ACHN (cell line): ENCODE measurements at regions not wholly inside any gene's neighbourhood (a gene's known extent, or its start where the extent isn't known, plus 50 kb on each side); places are given as distances from the start of the nearest gene placed in this dataset.

Experiments
- DNase-seq: peaks from one replicate; pipeline ENCODE4 v3.0.0-alpha.2; 2015
- in situ Hi-C: cut with HindIII; loops from 2 replicates; pipeline ENCODE4 v1.10.0; 2017; ENCODE audit warnings: low sequenced_read_pairs, low pct_ligation_motif_present, low pct_unique_long_range_greater_than_20kb

DNA sequence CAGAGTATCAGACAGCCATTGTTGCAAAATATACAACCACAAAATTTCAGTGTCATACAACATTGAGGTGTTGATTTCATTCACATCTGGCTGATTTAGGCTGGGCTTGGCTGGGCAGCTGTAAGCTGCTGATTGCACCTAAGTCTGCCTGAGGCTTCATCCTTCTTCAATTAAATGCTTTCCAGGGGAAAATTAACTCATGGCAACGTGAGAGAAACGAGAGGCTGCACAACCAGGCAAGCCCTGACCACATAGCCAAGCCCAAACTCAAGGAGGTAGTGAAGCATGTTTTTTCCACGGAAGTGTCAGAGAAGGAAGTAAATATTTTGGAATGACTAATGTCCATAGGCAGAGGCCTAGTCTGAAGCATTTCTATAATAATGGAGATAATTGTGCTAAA, 273.8 kb upstream of the ZC3H12C start:
- no peak for DNase-seq
- in situ Hi-C loops: no loop called here

DNA sequence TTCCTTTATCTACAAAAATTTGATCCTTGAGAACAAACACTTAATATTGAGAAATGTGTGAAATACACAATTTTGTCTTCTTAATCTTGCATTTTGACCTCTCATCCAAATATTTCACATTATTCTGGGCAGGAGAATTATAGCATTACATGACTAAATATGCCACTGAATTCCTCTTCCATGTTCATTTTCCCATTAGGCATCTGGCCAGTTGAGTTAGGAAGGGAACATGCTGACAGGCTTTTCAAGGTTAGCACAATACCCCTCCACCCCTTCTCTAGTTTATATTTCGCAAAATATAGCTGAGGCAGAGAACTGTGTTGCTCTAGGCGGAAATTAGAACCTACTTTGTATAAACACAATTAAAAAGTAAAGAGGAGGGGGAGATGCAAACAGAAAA, 271.7 kb upstream of the ZC3H12C start:
- in situ Hi-C loops: no loop called here
- no peak for DNase-seq

DNA sequence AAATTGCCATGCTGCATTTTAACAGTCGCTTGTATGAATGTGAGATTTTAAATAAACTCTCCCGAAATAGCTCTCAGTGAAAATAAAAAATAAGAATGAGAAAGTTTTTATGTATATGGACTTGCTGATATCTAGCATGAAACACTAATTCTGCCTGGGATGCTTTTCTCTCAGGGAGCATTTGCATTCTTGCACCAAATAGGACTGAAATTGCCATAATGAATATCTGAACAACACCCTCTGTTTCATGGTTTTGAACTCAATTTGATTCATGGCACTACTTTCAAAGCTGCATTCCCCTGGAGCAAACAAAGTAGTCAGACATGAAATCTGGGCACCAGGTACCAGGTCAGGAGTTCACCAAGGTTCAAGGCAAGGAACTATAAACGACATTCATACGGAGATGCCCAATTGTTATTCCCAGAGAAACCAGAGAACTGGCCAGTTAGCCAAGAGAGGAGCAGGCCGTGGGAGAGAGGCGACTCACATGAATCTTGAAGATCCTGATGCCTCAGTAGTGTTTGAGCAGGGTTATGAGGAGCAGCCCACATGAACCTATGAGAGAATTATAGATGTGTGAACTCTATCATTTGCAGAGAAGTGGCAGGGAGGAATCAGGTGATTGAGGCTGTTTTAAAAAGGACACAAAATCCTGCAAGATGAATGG, 270.6 kb upstream of the ZC3H12C start:
- DNase-seq: no peak
- in situ Hi-C loops: no loop called here

DNA sequence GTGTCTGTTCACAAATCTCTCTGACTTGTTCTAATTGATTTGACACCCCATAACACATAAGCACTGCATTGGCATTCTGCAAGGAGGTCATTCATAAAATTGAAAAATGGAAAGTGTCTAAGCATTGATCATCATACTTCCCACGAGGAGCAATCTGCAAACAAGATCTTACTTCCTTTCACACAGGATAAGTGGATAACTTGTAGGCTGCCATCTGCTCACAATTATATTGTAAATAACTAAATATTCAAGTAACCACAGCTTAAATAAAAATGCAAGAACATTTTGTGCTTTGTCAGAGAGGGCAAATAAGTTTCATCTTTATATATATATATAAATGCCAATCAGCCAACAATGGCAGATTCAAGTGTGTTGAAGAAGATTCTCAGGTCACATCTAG, 264.8 kb upstream of the ZC3H12C start:
- in situ Hi-C loops: no loop called here
- no peak for DNase-seq

DNA sequence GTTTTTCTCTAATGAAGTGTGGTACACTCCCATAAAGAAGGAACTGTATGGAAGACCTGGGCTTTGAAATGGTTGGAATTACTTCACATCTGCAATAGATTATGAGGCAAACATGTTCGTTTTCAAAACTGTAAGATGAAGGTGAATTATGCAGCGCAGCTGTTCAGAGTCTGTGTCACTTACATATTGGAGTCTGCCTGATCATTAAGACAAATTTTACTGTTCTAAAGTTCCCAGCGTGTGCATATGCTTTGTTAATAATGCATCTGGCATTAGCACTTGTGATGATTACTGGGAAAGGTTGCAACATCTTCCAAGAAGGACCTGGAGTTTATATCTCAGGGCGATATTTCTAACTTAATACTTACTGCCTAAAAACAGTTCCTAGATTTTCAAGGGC, 255.2 kb upstream of the ZC3H12C start:
- in situ Hi-C loops: no loop called here
- no peak for DNase-seq

DNA sequence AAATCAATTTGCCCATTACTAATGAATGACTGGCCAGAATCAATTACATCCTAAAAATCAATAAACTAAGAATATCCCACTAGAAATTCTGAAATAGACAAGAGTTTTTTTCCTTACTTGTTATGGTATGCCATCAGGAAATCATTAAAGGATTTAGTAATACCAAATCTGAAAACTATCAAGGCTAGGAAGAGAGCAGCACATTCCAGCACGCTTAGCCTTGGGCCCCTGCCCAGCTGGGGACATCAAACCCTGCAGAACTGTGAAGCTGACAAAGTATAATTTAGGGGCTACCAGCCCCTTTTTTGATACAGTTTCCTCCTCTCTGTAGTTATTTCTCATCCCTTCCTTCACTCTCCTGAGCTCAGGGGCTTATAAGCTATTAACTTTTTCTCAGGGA, 247.8 kb upstream of the ZC3H12C start:
- in situ Hi-C loops: no loop called here
- DNase-seq: no peak

DNA sequence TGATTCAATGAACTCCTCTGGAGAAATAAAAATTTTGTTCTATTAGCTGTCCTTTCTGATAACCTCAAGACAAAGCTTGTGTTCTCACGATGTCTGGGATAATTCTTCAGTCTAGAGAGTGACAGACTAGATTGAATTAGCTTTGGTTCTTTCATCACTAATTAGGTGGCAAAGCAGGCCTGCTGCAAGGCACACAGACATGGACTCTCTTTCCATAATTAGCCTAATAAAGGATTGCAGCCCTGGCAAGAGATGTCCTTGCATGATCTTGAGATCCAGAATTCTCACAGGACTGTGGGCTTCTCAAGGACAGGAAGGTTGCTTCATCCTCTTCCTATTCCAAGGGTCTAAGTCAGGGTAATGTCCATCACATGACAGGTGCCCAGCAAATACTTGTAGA, 245.6 kb upstream of the ZC3H12C start:
- in situ Hi-C loops: no loop called here
- DNase-seq: no peak

DNA sequence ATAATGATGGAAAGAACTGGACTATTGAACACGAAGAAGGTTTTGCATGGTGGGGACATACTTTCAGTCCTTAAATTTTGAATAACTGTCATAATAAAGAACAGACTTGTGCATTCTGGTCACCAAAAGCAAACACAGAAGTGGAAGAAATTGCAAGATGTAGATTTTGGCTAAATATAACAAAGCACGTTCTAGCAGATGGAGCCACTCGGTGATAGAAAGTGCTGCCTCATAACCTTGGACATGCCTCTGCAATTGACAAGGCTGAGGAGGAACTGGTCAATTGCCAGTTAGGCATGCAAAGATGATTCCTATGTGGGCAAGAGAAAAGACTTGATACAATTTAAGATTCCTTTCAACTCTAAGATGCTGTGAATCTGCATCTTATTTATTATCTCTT, 244.1 kb upstream of the ZC3H12C start:
- in situ Hi-C loops: no loop called here
- no peak for DNase-seq

DNA sequence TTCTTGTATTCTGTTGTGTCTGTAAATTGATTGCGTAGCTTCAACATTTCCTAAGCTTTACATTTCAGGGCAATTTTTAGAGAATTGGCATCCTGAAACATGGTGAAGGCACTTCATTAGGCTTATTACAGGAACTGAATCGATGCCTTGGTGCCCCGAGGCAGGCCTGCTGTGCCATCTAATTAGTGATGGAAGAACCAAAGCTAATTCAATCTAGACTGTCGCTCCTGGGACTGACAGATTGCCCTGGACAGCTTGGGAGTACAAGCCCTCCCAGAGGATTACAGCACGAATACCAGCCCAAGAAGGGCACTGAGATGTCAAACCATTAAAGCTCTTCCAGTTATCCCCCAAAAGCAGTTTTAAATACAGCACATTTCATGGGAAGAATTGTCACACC, 243.2 kb upstream of the ZC3H12C start:
- no peak for DNase-seq
- in situ Hi-C loops: no loop called here

DNA sequence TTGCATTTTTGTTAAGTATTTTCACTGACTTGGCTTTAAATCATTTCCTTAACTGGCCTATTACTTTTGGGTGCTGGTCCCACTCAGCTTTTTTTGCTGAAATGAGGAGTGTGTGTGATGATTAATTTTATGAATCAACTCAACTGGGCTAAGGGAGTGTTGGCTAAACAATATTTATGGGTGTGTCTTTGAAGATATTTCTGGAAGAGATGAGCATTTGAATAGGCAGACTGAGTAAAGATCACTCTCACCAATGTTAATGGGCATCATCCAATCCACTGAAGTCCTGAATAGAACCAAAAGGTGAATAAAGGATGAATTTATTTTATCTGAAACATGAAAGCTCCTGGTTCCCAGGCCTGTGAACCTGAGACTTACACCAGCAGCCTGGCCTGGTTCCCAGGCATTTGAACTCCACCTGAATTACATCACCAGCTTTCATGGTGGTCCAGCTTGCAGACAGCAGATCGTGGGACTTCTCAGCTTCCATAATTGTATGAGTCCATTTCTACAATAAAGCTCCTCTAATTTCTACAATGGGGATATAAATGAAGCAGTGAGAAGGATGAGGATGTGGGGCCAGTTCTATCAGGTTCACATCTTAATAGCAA, 241.3 kb upstream of the ZC3H12C start:
- no peak for DNase-seq
- in situ Hi-C loops: no loop called here

DNA sequence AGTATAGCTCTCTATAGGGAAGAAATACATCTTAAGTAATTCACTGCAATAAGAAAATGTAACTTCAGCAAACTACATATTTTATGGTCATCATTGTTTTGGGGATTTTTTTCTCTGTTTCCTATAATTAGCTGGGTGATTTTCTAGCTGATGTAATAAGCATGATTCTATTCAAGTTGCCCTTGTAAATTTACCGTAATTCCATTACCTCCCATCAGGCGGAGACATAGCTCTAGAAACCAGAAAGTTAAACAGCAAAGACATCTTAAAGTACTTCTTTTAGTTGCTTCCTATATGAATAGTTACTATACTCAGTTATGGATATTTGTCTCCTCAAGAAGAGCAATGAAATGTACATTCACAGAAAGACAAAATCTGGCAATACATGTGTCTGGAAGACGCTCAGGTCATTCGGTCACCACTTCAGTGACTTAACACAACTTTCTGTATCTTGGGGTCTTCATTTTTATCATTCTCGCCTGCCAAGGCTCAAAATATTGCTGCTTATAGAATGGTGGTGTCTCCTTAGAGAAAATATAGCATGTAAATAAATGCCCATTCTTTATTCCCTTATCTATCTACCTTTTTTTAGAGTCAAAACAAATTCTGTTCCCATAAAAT, 239.9 kb upstream of the ZC3H12C start:
- DNase-seq: peak; percentile 66
- in situ Hi-C loops: no loop called here

DNA sequence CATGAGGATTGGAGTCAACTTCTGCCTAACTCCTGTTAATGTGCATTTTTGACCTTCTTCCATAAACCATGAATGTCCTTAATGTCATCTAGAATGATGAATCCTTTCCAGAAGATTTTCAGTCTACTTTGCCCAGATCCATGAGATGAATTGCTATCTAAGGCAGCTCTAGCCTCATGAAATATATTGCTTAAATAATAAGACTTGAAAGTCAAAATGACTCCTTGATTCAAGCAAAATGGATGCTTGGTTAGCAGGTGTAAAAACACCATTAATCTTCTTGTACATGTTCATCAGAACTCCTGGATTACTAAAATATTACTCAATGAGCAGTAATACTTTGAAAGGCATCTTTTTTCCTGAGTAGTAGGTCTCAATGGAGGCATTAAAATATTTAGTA, 238.5 kb upstream of the ZC3H12C start:
- in situ Hi-C loops: no loop called here
- no peak for DNase-seq

DNA sequence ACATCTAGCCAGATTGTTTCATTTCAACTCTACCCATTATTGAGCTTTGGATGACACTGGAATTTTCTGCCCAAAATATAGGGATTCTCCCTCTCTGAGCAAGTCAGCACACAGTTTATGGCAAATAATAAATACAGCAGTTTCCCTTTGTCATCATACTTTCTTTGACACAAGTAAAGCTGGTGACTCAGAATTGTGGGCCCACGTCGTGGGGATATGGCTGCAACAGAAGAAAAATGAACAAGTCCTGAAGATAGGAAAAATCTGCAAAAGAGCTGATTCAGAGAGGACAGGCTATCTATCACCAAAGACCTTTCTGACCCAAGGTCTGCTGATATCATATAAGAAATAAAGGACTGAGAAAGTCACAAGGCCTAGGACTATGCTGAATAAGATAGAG, 236.3 kb upstream of the ZC3H12C start:
- no peak for DNase-seq
- in situ Hi-C loops: no loop called here

DNA sequence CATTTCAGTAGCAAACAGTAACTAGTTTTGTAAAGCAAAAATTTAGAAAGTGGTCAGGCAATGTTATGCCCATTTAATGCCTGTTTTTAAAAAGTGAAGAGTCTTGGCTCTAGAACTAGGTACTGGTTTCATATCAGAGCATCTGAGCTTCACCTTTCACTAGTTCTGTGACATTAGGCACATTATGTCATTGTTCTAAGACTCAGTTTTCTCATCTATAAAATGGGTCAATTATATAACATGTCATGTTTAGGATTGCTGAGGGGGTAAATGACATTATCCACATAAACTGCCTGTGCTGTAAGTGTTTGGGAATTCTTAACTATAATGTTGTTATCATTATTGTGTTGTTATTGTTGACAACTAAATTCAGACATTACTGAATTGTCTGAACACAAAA, 235.6 kb upstream of the ZC3H12C start:
- DNase-seq: no peak
- in situ Hi-C loops: no loop called here

DNA sequence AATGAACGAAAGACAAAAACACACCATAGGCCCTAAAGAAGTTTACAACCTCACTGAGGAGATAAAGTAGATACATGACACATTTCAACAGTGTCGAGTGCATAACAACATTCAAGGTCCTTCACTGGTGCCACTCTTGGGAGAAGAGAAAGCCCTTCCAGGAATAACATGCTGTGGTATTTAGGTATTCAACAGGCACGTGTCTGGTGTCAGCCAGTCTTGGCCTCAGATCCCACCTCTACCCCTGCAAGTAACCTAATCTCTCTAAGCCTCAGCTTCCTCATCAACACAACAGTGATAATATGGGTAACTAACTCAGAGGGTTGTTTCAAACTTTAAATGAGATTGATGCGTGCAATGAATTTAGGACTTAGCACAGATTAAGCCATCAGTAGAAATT, 235.0 kb upstream of the ZC3H12C start:
- in situ Hi-C loops: no loop called here
- no peak for DNase-seq

DNA sequence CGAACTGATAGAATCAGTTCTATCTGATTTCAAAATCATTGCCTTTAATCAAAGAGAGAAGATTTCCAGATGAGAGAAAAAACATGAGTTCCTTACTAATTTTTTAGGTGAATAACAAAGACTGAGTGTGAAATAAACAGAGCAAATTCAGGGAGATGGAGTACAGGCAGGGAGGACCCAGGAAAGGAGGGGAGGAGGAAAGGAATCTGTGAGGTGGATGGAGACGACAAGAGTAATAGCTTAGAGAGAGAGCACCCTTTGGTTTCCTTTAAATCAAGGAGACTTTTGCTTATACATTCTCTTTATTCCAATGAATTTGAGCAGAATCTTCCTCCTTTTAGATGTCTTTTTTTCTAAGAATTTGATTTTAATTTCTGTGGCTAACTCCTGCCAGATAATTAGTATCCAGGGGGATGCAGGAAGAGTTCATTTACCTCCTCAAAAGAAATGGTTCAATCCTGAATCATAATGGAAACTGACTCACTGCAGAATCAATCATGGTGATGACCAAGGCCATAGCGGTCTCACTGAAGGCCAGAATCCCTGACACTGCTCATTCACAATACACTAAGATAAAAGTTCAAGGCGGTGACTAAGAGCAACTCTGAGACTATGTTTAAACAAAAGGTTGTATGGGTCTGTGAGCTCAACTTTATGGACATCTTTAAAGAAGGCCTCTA, 234.0 kb upstream of the ZC3H12C start:
- no peak for DNase-seq
- in situ Hi-C loops: no loop called here

DNA sequence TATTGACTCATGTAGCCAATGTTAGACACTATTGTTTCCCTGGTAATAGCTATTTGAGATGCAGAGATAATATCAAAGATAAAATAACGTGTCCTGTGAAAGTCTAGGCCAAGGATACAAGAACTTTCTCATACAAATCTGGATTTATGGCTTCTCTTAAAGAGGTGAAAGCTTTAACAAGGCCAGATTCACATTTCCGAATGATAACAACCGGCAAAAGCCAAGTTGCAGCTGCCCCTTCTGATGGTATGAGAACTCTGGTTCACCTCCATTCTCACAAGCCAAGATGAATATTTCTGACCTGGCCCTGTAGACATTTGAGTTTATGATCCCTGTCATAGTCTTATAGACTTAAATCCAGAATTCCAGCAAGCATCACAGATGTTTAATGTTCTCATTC, 230.4 kb upstream of the ZC3H12C start:
- in situ Hi-C loops: no loop called here
- no peak for DNase-seq

DNA sequence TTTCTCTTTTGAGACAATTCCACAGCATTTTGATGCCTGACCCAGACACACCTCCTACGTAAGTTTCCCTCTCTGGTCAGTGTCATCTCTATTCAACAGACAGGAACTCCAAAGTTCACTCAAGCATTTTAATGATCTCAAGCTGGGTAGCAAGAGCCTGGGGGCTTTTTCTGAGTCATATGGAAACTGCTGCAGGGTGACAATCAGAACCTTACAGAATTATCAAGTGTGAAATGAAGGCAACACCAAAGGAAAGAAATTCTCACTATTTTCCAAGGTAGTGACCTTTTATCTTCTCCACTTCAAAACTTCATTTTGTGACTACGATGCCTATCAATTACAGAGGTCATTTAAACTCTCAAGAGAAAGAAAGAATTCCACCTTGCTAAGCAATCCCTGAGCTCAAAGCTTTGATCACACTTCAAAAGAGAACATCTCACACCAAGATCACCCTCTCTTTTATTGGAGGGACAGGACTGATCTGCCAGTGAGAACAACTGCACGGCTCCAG, 229.0 kb upstream of the ZC3H12C start:
- in situ Hi-C loops: no loop called here
- DNase-seq: no peak

DNA sequence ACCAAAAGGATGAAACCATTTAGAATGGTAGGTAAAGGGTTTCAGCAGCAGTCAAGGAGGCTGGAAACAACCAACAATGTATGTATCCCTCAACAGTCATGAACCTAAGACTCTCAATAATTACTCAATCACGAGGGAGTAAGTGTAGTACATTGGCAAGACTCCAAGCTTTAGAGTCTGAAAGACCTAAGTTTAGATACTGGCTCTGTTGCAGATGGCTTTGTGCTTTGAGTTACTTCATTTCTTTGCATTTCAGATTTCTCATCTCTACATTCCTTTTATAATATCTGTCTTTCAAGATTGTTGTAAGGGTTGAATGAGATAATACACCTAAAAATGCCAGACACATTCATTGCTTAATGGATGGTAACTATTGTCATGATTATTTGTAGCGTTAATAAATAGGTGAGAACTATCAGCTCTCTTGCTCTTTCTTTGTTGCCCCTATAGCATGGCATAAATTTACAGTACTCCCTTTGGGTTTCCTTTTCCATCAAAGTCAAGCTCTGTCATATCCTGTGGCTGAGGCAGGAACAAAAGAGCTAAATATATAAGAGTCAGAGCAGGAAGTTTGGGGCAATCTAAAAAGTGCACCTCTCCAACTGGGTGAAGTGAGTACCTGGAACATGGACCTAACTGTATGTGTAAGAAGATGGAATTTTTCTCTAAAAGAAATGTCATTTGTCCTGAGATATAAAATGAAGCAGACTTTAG, 228.2 kb upstream of the ZC3H12C start:
- no peak for DNase-seq
- in situ Hi-C loops: no loop called here
